ENCODE measurements at regions not wholly inside any gene's neighbourhood (a gene's known extent, or its start where the extent isn't known, plus 50 kb on each side); places are given as distances from the start of the nearest gene placed in this dataset.

DNA sequence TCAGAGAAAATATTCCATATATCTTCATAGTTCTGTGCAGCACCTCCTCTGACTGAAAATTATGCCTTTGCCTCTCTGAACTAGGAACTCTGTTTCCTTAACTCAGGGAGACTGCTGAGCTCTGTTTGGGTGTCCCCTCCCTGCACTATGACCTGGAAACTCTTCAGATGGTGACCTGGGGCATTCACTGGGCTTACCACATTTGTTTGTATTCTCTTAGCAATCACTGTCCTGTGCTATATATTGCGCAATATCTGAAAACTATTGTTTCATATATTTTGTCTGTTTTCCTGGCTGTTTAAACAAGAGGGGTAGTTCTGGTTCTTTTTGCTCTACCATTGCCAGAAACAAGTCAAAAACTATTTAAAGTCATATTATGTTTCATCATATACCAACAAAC is 181.8 kb upstream of the KIAA1217 start:
- TF ChIP-seq, protein P1, sequence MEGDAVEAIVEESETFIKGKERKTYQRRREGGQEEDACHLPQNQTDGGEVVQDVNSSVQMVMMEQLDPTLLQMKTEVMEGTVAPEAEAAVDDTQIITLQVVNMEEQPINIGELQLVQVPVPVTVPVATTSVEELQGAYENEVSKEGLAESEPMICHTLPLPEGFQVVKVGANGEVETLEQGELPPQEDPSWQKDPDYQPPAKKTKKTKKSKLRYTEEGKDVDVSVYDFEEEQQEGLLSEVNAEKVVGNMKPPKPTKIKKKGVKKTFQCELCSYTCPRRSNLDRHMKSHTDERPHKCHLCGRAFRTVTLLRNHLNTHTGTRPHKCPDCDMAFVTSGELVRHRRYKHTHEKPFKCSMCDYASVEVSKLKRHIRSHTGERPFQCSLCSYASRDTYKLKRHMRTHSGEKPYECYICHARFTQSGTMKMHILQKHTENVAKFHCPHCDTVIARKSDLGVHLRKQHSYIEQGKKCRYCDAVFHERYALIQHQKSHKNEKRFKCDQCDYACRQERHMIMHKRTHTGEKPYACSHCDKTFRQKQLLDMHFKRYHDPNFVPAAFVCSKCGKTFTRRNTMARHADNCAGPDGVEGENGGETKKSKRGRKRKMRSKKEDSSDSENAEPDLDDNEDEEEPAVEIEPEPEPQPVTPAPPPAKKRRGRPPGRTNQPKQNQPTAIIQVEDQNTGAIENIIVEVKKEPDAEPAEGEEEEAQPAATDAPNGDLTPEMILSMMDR (IDR thresholded peaks at IDR 0.05): no peak
- no peak for TF ChIP-seq POLR2AphosphoS5 (IDR thresholded peaks at IDR 0.05)

Measured in prostate gland (tissue), 2 donors.